ENCODE measurements at regions not wholly inside any gene's neighbourhood (a gene's known extent, or its start where the extent isn't known, plus 50 kb on each side); places are given as distances from the start of the nearest gene placed in this dataset.

DNA sequence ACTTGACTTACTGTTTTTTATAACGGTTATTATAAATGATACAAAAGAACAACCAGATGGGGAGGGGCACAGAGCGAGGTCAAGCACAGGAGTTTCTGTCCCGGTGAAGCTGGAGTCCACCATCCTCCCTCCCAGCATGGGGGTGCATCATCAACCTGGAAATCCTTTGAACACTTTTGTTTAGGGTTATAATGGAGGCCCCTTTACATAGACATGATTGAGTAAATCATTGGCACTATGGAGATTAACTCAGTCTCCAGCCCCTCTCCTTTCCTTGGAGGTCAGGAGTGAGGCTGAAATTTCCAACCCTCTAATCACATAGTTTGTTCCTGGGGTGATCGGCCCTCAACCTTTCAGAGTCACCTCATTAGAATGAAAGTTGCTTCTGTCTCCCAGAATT lies 71.8 kb upstream of the ANKEF1 start:
- DNase-seq (no peak), ATAC-seq (no peak)
- Histone ChIP-seq H3K9ac (ENCODE audit: low read length) (no peak overlapping the region), H4K20me1 (ENCODE audit: low read length) (no peaks in the 10 kb centered on the region), H3K27me3 (ENCODE audit: low read length) (peaks cover 27% of the 10 kb centered on the region), H2AFZ (ENCODE audit: low read length) (no peak overlapping the region), H3K27ac (ENCODE audit: low read length) (no peak overlapping the region), H3K4me1 (ENCODE audit: insufficient read depth, low read length) (no peaks in the 10 kb centered on the region), H3K79me2 (ENCODE audit: low read length) (no peaks in the 10 kb centered on the region), H3F3A (ENCODE audit: low read length, unreplicated experiment) (no peaks in the 10 kb centered on the region), H3K9me2 (replicated peaks; ENCODE audit: low read length) (no peaks in the 10 kb centered on the region; the same call in 1 of the 2 replicates), H3K36me3 (ENCODE audit: low read depth, low read length) (no peaks in the 10 kb centered on the region), H3K4me3 (ENCODE audit: low read length) (no peak overlapping the region), H3K4me2 (ENCODE audit: low read length) (no peak overlapping the region), H3K9me3 (ENCODE audit: low read length) (no peaks in the 10 kb centered on the region)
- intact Hi-C loops (cut with micrococcal nuclease) = no loop called here
- BruUV-seq (replicated peaks) = no TSS peak
- ChIA-PET POLR2A (ENCODE audit: unreplicated experiment) (no interaction called here), CTCF (no interaction called here)
- TF ChIP-seq EZH2phosphoT487 (IDR thresholded peaks at IDR 0.05; ENCODE audit: borderline replicate concordance, low read length) = no peak
- TF ChIP-seq, protein P1, sequence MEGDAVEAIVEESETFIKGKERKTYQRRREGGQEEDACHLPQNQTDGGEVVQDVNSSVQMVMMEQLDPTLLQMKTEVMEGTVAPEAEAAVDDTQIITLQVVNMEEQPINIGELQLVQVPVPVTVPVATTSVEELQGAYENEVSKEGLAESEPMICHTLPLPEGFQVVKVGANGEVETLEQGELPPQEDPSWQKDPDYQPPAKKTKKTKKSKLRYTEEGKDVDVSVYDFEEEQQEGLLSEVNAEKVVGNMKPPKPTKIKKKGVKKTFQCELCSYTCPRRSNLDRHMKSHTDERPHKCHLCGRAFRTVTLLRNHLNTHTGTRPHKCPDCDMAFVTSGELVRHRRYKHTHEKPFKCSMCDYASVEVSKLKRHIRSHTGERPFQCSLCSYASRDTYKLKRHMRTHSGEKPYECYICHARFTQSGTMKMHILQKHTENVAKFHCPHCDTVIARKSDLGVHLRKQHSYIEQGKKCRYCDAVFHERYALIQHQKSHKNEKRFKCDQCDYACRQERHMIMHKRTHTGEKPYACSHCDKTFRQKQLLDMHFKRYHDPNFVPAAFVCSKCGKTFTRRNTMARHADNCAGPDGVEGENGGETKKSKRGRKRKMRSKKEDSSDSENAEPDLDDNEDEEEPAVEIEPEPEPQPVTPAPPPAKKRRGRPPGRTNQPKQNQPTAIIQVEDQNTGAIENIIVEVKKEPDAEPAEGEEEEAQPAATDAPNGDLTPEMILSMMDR (conservative IDR thresholded peaks at IDR 0.05; ENCODE audit: low read depth, low read length) = no peak

DNA sequence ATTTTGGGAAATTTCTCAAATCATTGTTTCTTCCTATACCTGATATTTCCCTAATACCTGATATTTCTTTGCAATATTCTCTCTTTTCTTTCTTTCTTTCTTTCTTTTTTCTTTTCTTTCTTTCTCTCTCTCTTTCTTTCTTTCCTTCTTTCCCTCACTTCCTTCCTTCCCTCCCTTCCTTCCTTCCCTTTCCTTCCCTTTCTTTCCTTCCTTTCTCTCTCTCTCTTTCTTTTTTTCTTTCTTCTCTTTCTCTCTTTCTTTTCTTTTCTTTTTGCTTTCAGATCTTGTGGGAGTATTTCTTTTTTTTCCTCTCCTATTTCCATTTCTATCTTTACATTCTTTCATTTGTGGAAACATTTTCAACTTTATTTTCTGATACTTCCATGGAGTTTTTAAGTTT lies 76.1 kb upstream of the ANKEF1 start:
- Histone ChIP-seq H3K9me2 (replicated peaks; ENCODE audit: low read length) (no peaks in the 10 kb centered on the region; the same call in 1 of the 2 replicates), H3K9ac (ENCODE audit: low read length) (no peak overlapping the region), H2AFZ (ENCODE audit: low read length) (no peak overlapping the region), H3K4me3 (ENCODE audit: low read length) (no peak overlapping the region), H3K27me3 (ENCODE audit: low read length) (peaks cover 5% of the 10 kb centered on the region; the same call in 1 of the 2 replicates), H4K20me1 (ENCODE audit: low read length) (no peaks in the 10 kb centered on the region), H3F3A (ENCODE audit: low read length, unreplicated experiment) (no peaks in the 10 kb centered on the region), H3K9me3 (ENCODE audit: low read length) (no peaks in the 10 kb centered on the region), H3K79me2 (ENCODE audit: low read length) (no peaks in the 10 kb centered on the region), H3K36me3 (ENCODE audit: low read depth, low read length) (no peaks in the 10 kb centered on the region), H3K27ac (ENCODE audit: low read length) (no peak overlapping the region), H3K4me2 (ENCODE audit: low read length) (no peak overlapping the region), H3K4me1 (ENCODE audit: insufficient read depth, low read length) (peaks cover 10% of the 10 kb centered on the region)
- TF ChIP-seq, protein P1 (conservative IDR thresholded peaks at IDR 0.05; ENCODE audit: low read depth, low read length) = no peak
- TF ChIP-seq EZH2 (IDR thresholded peaks at IDR 0.05; ENCODE audit: low read length, unreplicated experiment) (no peak), EZH2phosphoT487 (IDR thresholded peaks at IDR 0.05; ENCODE audit: borderline replicate concordance, low read length) (no peak)
- CTCF ChIA-PET = no interaction called here
- POLR2A ChIA-PET (ENCODE audit: unreplicated experiment) = no interaction called here
- intact Hi-C loops (cut with micrococcal nuclease) = no loop called here
- DNase-seq (no peak), ATAC-seq (no peak)
- BruUV-seq (replicated peaks) = no TSS peak

DNA sequence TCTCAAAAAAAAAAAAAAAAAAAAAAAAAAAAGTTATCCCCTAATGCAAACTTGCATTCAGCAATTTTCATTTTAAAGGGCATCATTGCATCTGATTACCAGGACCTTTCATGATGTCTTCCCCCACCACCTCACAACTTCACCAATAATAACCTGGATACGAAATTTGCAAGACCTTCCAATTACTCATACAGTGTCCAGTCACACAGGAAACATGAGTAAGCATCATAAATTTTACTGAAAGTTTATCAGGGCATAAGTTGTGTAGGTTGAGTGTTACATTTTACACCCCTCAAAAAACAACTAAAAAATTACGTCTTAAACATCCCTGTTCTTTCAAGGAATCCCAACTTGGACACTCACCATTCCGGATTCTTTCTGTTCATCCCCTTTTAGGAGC lies 79.1 kb upstream of the ANKEF1 start:
- Histone ChIP-seq H3K4me3 (ENCODE audit: low read length) (no peak overlapping the region), H3K79me2 (ENCODE audit: low read length) (no peaks in the 10 kb centered on the region), H3K4me2 (ENCODE audit: low read length) (peak overlapping the region; percentile 46), H3K27me3 (ENCODE audit: low read length) (no peaks in the 10 kb centered on the region), H2AFZ (ENCODE audit: low read length) (no peak overlapping the region), H3K4me1 (ENCODE audit: insufficient read depth, low read length) (peaks cover 10% of the 10 kb centered on the region), H4K20me1 (ENCODE audit: low read length) (no peaks in the 10 kb centered on the region), H3K36me3 (ENCODE audit: low read depth, low read length) (no peaks in the 10 kb centered on the region), H3K9ac (ENCODE audit: low read length) (no peak overlapping the region), H3K27ac (ENCODE audit: low read length) (peak overlapping the region; percentile 47), H3K9me3 (ENCODE audit: low read length) (no peaks in the 10 kb centered on the region), H3K9me2 (replicated peaks; ENCODE audit: low read length) (no peaks in the 10 kb centered on the region; the same call in 1 of the 2 replicates), H3F3A (ENCODE audit: low read length, unreplicated experiment) (no peaks in the 10 kb centered on the region)
- ChIA-PET POLR2A (ENCODE audit: unreplicated experiment) (no interaction called here), CTCF (interaction anchor here (0.6 kb wide), 1 partner anchor 346 kb away, joined by 10 read pairs; no protein-coding TSS in a partner anchor)
- peak; percentile 96 for ATAC-seq
- no peak for TF ChIP-seq EZH2phosphoT487 (IDR thresholded peaks at IDR 0.05; ENCODE audit: borderline replicate concordance, low read length)
- no peak for TF ChIP-seq EZH2 (IDR thresholded peaks at IDR 0.05; ENCODE audit: low read length, unreplicated experiment)
- TF ChIP-seq, protein P1 (conservative IDR thresholded peaks at IDR 0.05; ENCODE audit: low read depth, low read length) = no peak
- intact Hi-C loops (cut with micrococcal nuclease) = no loop called here
- peak; percentile 82 for DNase-seq
- no TSS peak for BruUV-seq (replicated peaks)
